Left ventricle myocardium superior (tissue), 1 donor: ENCODE measurements at regions not wholly inside any gene's neighbourhood (a gene's known extent, or its start where the extent isn't known, plus 50 kb on each side); places are given as distances from the start of the nearest gene placed in this dataset.

ENCODE experiments used
- ATAC-seq: fragments of 200-7000 bp; cut with Tn5 transposase; one replicate; pipeline ENCODE4 v1.9.1; 2020; ENCODE audit warnings: mild to moderate bottlenecking, moderate library complexity
- DNase-seq: peaks from one replicate; pipeline ENCODE4 v3.0.0-alpha.2; 2020
- intact Hi-C: fragments of 100-400 bp; cut with micrococcal nuclease; formaldehyde crosslinking; loops from one replicate; pipeline ENCODE4 v1.11.0; 2022
- donor health status: DM: no; HTN: yes; CAD: no; lungs with severe emphysema.

DNA sequence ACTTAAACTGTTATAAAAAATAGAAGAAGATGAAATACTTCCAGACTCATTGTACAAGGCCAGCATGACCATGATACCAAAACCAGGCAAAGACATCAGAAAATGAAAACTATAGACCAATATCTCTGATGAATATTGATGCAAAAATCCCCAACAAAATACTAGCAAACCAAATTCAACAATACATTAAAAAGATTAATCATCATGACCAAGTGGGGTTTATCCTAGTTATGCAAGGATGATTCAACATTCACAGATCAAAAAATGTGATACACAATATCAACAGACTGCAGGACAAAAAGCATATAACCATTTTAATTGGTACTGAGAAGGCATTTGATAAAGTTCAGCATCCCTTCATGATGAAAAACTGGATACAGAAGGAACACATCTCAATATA is 824.5 kb upstream of the RAG2 start:
- intact Hi-C loops = no loop called here
- ATAC-seq (no peak), DNase-seq (no peak)

DNA sequence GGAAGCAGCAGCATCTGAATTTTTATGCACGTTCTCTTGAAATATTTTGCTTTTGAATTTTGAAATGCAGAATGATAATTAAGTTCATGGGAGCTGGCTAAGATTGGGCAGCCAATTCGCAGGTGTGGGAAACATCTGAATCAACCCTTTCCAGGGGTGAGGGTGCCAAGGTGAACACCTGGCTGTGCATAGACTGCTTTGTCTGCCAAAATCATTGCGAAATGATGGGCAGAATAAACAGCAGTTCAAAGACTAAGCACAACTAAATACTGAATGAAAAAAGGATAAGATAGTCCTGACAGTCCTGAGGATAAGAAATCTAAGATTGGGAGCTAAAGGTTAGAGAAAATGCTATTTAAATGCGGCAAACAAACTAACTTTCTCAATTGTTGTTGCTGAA is 813.3 kb upstream of the RAG2 start:
- no peak for DNase-seq
- intact Hi-C loops = no loop called here
- ATAC-seq = no peak

DNA sequence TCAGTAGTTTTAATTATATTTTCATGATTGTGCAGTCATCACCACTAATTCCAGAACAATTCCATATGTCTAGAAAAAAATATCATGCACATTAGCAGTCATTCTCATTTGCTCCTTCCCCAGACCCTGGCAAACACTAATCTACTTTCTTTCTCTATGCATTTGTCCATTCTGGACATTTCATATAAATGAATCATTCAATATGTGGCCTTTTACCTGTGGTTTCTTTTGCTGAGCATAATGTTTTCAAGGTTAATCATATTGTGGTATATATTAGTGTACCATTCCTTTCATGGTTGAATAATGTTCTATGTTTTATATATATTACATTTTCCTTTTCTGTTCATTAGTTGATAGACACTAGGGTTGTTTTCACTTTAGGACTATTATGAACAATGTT is 811.1 kb upstream of the RAG2 start:
- intact Hi-C loops = no loop called here
- ATAC-seq (no peak), DNase-seq (no peak)

DNA sequence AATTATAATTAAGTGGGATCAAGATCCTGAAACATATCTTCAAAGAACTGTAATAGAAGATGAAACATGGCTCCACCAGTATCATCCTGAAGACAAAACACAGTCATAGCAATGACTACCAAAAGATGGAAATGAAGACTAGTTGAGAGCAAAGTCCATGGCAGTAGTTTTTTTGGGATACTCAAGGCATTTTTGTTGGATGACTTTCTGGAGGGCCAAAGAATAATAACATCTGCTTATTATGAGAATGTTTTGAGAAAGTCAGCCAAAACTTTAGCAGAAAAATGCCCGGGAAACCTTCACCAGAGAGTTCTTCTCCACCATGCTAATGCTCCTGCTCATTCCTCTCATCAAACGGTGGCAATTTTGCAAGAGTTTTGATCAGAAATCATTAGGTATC is 809.4 kb upstream of the RAG2 start:
- DNase-seq = no peak
- intact Hi-C loops = no loop called here
- no peak for ATAC-seq

DNA sequence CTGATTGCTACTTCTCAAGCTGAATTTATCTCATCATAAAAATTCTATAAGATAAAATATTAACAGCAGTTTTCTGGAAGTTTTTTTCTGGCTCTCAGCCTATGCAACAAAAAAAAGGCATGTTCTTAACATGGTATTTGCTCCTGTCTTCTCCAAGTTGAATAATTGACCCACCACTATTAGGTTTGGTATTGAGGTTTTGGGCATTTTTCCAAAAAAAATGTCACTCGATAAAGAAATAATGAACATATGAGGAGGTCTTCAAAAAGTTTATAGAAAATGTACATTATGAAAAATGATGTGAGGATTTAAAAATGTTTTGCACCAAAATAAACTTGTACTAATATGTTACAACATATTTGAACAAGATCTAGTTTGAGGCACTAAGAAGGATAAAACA is 808.6 kb upstream of the RAG2 start:
- DNase-seq (no peak), ATAC-seq (no peak)
- intact Hi-C loops = no loop called here

DNA sequence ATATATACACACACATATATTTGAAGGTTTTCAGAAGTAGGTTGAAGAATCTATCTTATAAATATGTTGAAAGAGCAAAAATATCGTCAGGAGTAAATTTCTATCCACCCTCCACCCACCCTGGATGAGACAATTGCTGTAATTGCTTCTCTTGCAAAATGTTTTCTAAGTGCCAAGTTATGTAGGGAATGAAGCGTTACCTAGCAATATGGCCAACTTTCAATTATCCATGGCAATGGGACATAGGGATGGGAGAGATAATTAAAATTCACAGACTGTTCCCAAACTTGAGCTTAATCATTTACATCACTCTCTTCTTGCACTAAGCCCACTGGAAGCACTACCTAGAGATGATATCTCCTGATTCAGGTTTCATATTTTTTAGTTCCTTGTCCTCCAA is 806.2 kb upstream of the RAG2 start:
- intact Hi-C loops = no loop called here
- ATAC-seq (no peak), DNase-seq (no peak)

DNA sequence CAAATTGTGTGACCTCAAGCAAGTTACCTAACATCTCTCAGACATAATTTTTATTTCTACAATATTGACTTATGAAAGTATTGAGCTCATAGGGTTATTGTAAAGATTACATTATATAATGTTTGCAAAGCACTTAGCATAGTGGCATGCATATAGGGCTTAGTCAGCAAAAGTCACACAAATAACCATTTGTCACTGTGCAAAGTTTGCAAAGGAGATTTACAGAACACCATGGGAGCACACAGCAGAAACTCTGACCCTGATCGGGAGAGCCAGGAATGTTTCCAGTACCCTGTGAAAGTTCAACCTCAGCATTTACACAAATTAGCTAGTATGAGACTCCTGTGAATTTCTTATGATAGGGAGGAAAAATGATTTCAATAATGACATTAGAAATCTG is 804.6 kb upstream of the RAG2 start:
- no peak for ATAC-seq
- intact Hi-C loops = no loop called here
- DNase-seq = no peak

DNA sequence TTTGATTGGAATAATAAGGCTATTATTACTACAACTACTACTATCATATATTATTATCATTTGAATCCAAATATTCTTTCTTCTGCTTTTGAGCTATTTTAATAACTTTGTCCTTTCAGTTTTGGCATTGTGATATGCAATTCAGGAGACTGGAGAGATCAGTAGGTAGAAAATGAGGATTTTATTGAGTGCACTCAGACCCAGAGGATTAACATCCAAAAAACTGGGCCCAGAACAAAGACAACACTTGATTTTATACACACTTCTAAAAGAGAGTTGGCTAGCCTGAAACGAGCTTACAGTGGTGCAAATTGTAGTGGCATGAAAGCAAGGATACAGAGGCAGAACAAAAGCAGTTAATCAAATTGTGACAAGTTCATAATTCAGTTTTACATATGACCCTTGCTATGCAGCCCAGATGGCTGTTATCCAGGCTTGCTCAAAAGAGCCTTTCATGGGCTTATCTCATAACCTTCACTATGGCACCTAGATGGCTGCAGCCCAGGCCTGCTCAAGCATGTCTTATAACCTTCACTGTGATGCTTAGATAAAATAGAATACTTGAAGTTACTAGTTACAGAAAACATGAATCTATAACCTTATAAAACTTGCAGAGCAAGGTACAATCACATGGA is 796.3 kb upstream of the RAG2 start:
- ATAC-seq (no peak), DNase-seq (no peak)
- intact Hi-C loops = no loop called here

DNA sequence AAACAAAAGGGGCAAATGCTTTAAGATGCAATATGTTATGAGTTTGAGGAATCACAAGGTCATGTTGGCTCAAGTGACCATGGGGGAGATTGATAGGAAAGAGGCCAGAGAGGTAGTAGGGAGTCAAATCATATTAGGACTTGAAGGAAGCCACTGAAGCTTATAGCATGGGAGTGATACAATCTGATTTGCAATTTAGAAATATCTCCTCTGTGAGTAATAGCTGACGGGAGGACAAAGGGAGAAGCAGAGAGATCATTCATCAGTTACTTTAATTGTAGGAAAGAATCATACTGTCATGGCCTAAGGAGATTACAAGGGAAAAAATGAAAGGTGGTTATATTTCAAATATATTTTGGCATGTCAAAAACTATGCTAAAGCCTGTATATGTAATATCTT is 793.6 kb upstream of the RAG2 start:
- ATAC-seq (no peak), DNase-seq (no peak)
- intact Hi-C loops = no loop called here

DNA sequence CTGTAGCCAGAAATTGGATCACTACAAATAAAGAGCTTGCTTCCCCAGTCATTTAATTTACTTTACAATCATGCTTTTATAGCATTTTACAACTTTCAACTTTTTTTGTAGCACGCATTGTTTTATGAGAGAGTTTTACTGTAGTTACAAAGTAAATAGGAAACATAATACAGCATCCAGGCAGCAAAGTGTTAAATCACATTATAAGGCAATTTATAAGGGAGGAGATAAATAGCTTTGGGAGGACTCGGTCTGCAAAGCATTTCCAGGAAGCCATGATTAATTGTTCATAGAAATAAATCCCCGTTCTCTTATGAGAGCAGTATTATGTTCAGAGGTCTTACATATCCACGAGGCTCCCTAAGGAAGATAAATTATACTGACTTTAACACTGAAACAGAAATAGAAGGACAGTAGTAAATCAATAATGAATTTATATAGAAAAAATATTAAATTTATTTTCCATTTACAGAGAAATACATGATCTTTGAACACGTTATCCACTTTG is 792.6 kb upstream of the RAG2 start:
- ATAC-seq (no peak), DNase-seq (no peak)
- intact Hi-C loops = no loop called here

DNA sequence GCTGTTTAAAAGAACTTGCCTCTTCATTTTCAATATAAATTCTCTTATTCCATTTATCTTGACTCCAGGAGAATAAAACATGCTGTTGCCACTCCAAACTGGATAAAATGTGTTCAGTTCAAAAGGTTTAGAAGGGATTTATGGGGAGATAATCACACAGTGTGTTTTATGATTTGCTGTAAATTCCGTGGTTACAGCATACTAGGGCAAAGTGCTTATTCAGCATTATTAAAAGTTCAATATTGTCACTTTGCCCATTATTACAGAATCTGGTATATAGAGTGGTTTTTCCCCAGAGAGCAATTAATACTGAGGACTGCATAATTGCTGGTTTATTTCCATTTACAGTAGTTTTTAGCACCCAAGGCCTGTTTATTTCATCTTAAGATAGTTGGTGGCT is 780.9 kb upstream of the RAG2 start:
- intact Hi-C loops = no loop called here
- ATAC-seq = no peak
- DNase-seq = no peak

DNA sequence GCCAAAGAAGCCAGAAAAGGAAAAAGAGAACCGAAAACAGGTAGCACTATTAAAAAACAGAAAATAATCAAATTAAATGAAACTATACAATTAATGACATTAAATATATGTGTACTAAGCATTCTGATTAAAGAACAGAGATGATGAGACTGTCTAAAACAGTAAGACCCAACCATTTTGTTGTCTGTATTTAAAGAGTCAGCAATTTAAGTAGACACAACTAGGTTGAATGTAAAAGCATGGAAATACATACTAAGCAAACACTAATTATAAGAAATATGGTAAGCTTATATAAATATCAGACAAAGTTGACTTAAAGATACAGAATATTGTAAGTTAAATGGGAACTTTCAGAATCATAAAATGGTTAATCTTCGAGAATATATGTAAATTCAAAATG is 774.6 kb upstream of the RAG2 start:
- DNase-seq = no peak
- intact Hi-C loops = no loop called here
- no peak for ATAC-seq

DNA sequence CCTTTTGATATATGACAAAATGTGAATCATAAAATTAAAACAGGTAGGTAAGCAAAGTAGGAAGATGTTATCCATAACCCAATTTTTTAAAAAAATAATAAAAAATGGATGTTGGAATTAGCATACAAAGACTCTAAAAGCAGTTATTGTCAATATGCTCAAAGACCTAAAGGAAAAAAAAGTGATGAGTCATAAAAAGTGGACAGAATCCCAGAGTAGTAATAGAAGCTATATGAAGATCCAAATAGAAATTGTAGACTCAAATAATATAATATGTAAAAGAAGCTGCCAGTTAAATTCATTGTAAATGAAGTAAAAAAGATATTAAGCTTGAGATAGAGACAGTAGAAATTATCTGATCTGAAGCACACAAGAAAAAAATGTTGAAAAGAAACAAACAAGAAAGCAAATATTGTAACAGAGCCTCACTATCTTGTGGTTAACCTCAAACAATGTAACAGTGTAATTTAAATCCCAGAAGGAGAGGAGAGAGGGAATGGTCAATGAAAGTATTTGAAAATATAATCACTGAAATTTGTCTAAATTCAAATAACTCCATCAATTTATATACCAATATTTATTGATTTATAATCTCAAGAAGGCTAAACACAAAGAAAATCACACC is 773.4 kb upstream of the RAG2 start:
- intact Hi-C loops = no loop called here
- no peak for ATAC-seq
- DNase-seq = no peak

DNA sequence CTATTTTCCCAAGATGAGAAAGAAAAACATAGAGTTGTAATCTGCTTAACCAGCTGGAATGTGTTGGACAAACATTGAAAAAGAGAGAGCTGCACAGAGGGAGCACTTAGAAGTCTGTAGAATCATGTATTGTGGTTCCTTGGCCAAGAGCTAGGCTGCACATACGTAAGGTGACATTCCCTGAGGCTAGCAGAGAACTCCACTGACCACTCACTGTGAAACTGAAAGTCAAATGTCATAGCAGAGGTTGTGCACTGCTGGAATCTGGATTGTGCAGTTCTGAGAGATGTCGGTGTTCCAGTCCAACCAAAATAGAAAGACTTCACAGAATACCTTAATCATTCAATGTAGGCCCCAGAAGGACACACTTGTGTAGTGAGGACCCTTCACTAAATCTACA is 772.8 kb upstream of the RAG2 start:
- DNase-seq = no peak
- intact Hi-C loops = no loop called here
- ATAC-seq = no peak

DNA sequence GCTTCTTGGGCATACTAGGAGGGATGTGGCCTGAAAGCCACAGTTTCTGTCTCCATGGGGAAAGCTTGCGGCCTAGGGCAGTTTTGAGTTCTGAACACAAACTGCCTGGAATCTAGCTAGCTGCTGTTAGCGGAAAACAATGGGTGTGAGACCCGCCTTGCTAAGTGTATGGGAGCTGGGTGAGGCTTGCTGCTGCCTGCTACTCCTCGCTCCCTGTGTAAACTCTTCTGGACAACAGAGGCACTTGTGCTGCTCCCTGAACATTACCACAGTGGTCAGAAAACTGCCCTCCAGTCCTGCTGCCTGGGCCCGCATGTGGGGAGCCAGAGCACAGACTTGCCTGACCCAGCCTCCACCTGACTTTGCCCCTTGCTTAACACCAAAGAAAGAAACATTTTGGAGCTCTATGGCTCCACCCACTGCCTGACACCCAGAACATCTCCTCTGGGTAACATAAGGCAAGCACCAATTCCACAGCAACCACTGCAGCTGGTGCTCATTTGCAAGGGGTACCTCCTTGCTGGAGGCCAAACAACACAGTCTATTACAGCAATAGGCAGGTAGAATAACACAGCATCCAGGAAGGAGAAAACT is 766.3 kb upstream of the RAG2 start:
- intact Hi-C loops = no loop called here
- DNase-seq (no peak), ATAC-seq (no peak)

DNA sequence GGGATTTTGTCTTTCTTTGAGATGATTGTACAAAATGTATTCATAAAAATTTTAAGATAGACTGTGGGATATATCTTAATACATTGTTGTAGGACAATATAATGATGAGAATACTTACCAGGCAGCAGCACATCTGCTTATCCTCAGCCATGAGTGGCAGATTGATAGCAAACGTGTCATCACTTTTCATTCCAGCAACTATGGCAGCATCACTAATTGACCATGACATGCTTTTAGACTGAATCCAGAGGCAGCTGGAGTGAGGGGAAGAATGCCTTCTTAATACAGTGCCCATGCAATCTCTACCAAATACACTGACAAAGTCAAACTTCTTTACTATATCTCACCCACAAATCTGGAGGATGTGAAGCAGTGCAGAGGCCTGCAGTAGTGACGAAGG is 755.2 kb upstream of the RAG2 start:
- no peak for ATAC-seq
- intact Hi-C loops = no loop called here
- DNase-seq = no peak

DNA sequence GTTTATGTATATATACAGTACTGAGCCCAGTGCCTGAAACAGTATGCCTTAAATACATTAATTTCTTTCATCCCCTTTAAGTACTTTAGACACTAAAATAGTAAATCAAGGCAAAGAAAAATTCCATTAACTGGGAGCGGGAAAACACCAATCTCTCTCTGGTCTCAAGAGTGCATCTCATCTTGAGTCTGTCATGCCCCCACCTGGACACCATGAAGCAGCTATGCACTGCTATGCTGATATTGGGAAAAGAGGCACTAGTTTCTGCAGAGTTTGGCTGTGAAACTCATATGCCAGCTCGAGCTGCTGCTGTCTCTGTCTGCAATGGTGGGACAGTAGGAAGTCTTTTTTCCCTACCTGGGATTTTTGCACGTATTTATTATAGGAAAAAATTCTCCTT is 754.4 kb upstream of the RAG2 start:
- DNase-seq = no peak
- ATAC-seq = no peak
- intact Hi-C loops = no loop called here

DNA sequence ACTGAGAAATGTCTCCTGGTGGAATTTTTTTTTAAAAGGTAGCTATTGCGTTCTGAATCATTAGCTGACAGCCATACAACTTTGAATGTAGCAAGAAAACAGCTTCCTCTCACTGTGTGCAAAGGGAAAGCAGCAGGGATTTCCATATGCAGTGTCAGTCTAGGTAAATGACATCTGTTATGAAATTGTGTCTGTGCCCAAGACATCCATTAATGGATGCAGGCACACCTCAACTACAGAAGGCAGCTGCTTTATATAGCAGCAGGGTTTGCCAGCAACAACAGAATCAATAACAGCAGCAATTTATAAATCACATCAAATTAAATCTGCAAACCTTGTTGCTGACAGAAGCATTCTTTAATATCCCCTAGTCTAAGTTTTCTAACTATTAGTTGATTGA is 745.3 kb upstream of the RAG2 start:
- no peak for DNase-seq
- intact Hi-C loops = no loop called here
- no peak for ATAC-seq

DNA sequence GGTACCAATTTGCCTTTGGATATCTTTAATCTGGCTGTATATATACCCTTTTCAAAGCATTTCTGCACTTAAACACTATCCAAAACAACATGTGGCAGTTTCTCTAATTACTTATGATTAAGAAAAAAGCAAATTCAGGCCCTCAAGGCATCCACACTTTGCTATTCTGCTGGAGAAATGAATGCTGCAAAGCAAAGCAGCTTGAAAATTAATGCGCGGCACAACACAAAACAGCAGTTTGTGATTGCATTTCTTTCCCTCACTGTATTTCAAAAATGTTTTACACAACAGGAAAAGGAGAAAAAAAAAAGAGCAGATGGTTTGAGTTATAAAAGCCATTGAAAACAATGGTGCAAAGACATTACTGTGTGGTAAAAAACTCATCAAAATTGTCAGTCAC is 738.4 kb upstream of the RAG2 start:
- intact Hi-C loops = no loop called here
- ATAC-seq (no peak), DNase-seq (no peak)

DNA sequence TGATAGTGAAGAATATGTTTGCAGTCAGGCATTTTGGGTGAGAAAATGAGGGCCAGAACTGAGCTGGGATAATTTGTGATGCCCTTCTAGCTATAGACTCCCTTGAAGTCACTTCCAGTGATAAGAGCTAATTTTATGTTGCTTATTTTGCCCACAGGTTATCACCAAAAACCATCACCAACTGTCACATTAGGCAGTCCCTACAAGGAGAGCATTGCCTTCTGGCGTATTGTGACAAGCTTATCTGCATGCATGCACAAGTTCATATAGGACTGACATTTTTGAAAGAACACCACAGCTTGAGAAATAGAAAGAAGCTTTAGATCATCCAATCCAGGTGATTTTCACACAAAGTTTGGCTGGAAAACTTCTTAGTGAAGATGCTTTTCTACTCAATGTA is 735.3 kb upstream of the RAG2 start:
- DNase-seq (no peak), ATAC-seq (no peak)
- intact Hi-C loops = no loop called here

DNA sequence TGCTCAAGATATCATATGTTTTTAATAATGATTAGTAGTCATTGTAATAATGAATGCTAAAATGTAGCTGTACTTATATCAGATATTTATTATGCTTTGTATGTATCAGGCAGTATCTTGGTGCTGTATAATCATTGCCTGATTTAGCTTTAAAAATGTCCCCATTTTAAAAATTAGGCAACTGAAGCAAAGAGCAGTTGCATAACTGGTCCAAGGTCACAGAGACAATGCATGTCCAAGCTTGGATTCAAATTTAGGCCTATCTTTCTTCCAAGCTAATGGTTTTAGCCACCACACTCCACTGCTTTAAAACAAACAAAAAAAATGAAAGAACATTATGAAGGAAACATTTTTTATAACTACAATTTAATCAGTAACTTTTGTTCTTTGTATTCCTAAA is 725.8 kb upstream of the RAG2 start:
- ATAC-seq (no peak), DNase-seq (no peak)
- intact Hi-C loops = no loop called here
